BJ (cell line): ENCODE measurements at regions not wholly inside any gene's neighbourhood (a gene's known extent, or its start where the extent isn't known, plus 50 kb on each side); places are given as distances from the start of the nearest gene placed in this dataset.

Source experiments
- CTCF ChIA-PET: fragments of 350-600 bp; formaldehyde crosslinking; extraction: SDS; loops from one replicate; lab custom pipeline; 2021; ENCODE audit warnings: antibody characterized with exemption, inconsistent platforms; lab: Yijun Ruan, JAX
- POLR2A ChIA-PET: fragments of 300-600 bp; sonication (Branson Sonifier 250); formaldehyde crosslinking; extraction: SDS; loops from one replicate; lab custom pipeline; 2021; ENCODE audit warnings: antibody characterized with exemption; lab: Charles Lee
- DNase-seq: peaks from one replicate; pipeline ENCODE4 v3.0.0-alpha.2; 2011; ENCODE audit warnings: low read depth
- H3K27me3 ChIP-seq: 2 replicates; pipeline ENCODE4 v1.6.0; 2011; ENCODE audit warnings: low read length; ENCODE audit not compliant: control insufficient read depth, insufficient read depth
- H3K36me3 ChIP-seq: 2 replicates; pipeline ENCODE4 v1.5.1; 2011; ENCODE audit warnings: low read length; ENCODE audit not compliant: control insufficient read depth, insufficient read depth
- H3K4me3 ChIP-seq: 2 replicates; pipeline ENCODE4 v1.5.1; 2011; ENCODE audit warnings: low read depth, mild to moderate bottlenecking, control low read depth, low read length
- CTCF ChIP-seq: IDR thresholded peaks from 2 replicates; pipeline ENCODE4 v1.5.1; 2011; ENCODE audit warnings: low read depth, mild to moderate bottlenecking, control low read depth, inconsistent platforms, low read length, moderate library complexity; ENCODE audit not compliant: insufficient read depth

GRCh38 chr6:91164105-91164504 is 577.2 kb upstream of the MAP3K7 start:
- ChIA-PET POLR2A (no interaction called here), CTCF (interaction anchor here (0.6 kb wide), 1 partner anchor 385 kb away, joined by 3 read pairs; no protein-coding TSS in a partner anchor)
- Histone ChIP-seq H3K4me3 (no peak overlapping the region), H3K36me3 (no peaks in the 10 kb centered on the region), H3K27me3 (no peaks in the 10 kb centered on the region)
- no peak for TF ChIP-seq CTCF
- no peak for DNase-seq

- ChIA-PET CTCF (no interaction called here), POLR2A (no interaction called here)
- no peak for TF ChIP-seq CTCF
- Histone ChIP-seq H3K27me3 (no peaks in the 10 kb centered on the region), H3K4me3 (no peak overlapping the region), H3K36me3 (no peaks in the 10 kb centered on the region)
- DNase-seq: no peak
Observed at GRCh38 chr6:91161246-91161645, 574.4 kb upstream of the MAP3K7 start.

GRCh38 chr6:91155129-91155785 is 568.4 kb upstream of the MAP3K7 start:
- Histone ChIP-seq H3K27me3 (no peaks in the 10 kb centered on the region), H3K36me3 (no peaks in the 10 kb centered on the region), H3K4me3 (no peak overlapping the region)
- no peak for DNase-seq
- POLR2A ChIA-PET: no interaction called here
- CTCF ChIA-PET: no interaction called here
- TF ChIP-seq CTCF: no peak

GRCh38 chr6:91152824-91153223 is 566.0 kb upstream of the MAP3K7 start:
- DNase-seq: no peak
- TF ChIP-seq CTCF: no peak
- CTCF ChIA-PET: no interaction called here
- Histone ChIP-seq H3K4me3 (no peak overlapping the region), H3K36me3 (no peaks in the 10 kb centered on the region), H3K27me3 (no peaks in the 10 kb centered on the region)
- POLR2A ChIA-PET: no interaction called here

- POLR2A ChIA-PET: no interaction called here
- Histone ChIP-seq H3K36me3 (no peaks in the 10 kb centered on the region), H3K4me3 (no peak overlapping the region), H3K27me3 (no peaks in the 10 kb centered on the region)
- no peak for DNase-seq
- CTCF ChIA-PET: no interaction called here
- TF ChIP-seq CTCF: no peak
Observed at GRCh38 chr6:91149956-91150705, 563.3 kb upstream of the MAP3K7 start.
